ENCODE measurements at regions not wholly inside any gene's neighbourhood (a gene's known extent, or its start where the extent isn't known, plus 50 kb on each side); places are given as distances from the start of the nearest gene placed in this dataset.

GRCh38 chr1:55575571-55576279 lies 360.6 kb upstream of the USP24 start:
- Mint-ChIP-seq H3K27me3 (no peaks in the 10 kb centered on the region), H3K4me3 (no peak overlapping the region), H3K9me3 (no peaks in the 10 kb centered on the region), H3K4me1 (no peaks in the 10 kb centered on the region), H3K27ac (peak overlapping the region in 1 of 2 donors; percentile 36)
- no peak for DNase-seq
- no peak for ATAC-seq

- no peaks in the 10 kb centered on the region for H3K4me1 Mint-ChIP-seq
- no peak for ATAC-seq
- DNase-seq = no peak
- H3K27ac Mint-ChIP-seq = no peak overlapping the region
- H3K27me3 Mint-ChIP-seq = peaks cover 2% of the 10 kb centered on the region
- H3K4me3 Mint-ChIP-seq = no peak overlapping the region
- H3K9me3 Mint-ChIP-seq = no peaks in the 10 kb centered on the region
These were observed 359.6 kb upstream of the USP24 start for GRCh38 chr1:55574691-55575225.

- peaks cover 7% of the 10 kb centered on the region for H3K27me3 Mint-ChIP-seq
- H3K27ac Mint-ChIP-seq = no peak overlapping the region
- H3K4me3 Mint-ChIP-seq = no peak overlapping the region
- H3K9me3 Mint-ChIP-seq = no peaks in the 10 kb centered on the region
- DNase-seq (no peak), ATAC-seq (no peak)
- H3K4me1 Mint-ChIP-seq = no peaks in the 10 kb centered on the region
These were observed 357.9 kb upstream of the USP24 start for GRCh38 chr1:55572878-55573734.

GRCh38 chr1:55571767-55572166 lies 356.6 kb upstream of the USP24 start:
- Mint-ChIP-seq H3K27me3 (peaks cover 7% of the 10 kb centered on the region), H3K4me3 (no peak overlapping the region), H3K27ac (no peak overlapping the region), H3K9me3 (no peaks in the 10 kb centered on the region), H3K4me1 (no peaks in the 10 kb centered on the region)
- DNase-seq = no peak
- no peak for ATAC-seq

GRCh38 chr1:55569417-55569816 lies 354.3 kb upstream of the USP24 start:
- Mint-ChIP-seq H3K4me3 (no peak overlapping the region), H3K9me3 (no peaks in the 10 kb centered on the region), H3K27ac (no peak overlapping the region), H3K27me3 (peaks cover 7% of the 10 kb centered on the region), H3K4me1 (no peaks in the 10 kb centered on the region)
- DNase-seq = no peak
- no peak for ATAC-seq

- DNase-seq (no peak), ATAC-seq (no peak)
- Mint-ChIP-seq H3K4me3 (no peak overlapping the region), H3K9me3 (no peaks in the 10 kb centered on the region), H3K27me3 (peaks cover 7% of the 10 kb centered on the region), H3K4me1 (no peaks in the 10 kb centered on the region), H3K27ac (no peak overlapping the region)
These were observed 353.6 kb upstream of the USP24 start for GRCh38 chr1:55568732-55569131.

GRCh38 chr1:55560266-55560665 lies 345.1 kb upstream of the USP24 start:
- Mint-ChIP-seq H3K27me3 (no peaks in the 10 kb centered on the region), H3K4me3 (no peak overlapping the region), H3K27ac (no peak overlapping the region), H3K4me1 (no peaks in the 10 kb centered on the region), H3K9me3 (peaks cover 0 to 6% of the 10 kb centered on the region in 2 donors)
- DNase-seq (no peak), ATAC-seq (no peak)

GRCh38 chr1:55559842-55560241 lies 344.7 kb upstream of the USP24 start:
- Mint-ChIP-seq H3K4me3 (no peak overlapping the region), H3K9me3 (peaks cover 0 to 6% of the 10 kb centered on the region in 2 donors), H3K27ac (no peak overlapping the region), H3K4me1 (no peaks in the 10 kb centered on the region), H3K27me3 (no peaks in the 10 kb centered on the region)
- ATAC-seq = no peak
- no peak for DNase-seq

- no peak for ATAC-seq
- H3K27me3 Mint-ChIP-seq = no peaks in the 10 kb centered on the region
- H3K4me1 Mint-ChIP-seq = no peaks in the 10 kb centered on the region
- H3K4me3 Mint-ChIP-seq = no peak overlapping the region
- peaks cover 0 to 6% of the 10 kb centered on the region in 2 donors for H3K9me3 Mint-ChIP-seq
- no peak for DNase-seq
- H3K27ac Mint-ChIP-seq = no peak overlapping the region
These were observed 344.0 kb upstream of the USP24 start for GRCh38 chr1:55559161-55559611.

- Mint-ChIP-seq H3K9me3 (peaks cover 0 to 6% of the 10 kb centered on the region in 2 donors), H3K4me3 (no peak overlapping the region)
These were observed 343.4 kb upstream of the USP24 start for GRCh38 chr1:55558515-55558914.

GRCh38 chr1:55555956-55556725 lies 341.0 kb upstream of the USP24 start:
- Mint-ChIP-seq H3K4me1 (no peaks in the 10 kb centered on the region), H3K9me3 (peaks cover 0 to under 1% of the 10 kb centered on the region in 2 donors), H3K27me3 (no peaks in the 10 kb centered on the region), H3K27ac (no peak overlapping the region), H3K4me3 (no peak overlapping the region)
- no peak for ATAC-seq
- DNase-seq = no peak

More at GRCh38 chr1:55558515-55558914, 343.4 kb upstream of the USP24 start:
- ATAC-seq = peak; percentile 33
- Mint-ChIP-seq H3K4me1 (no peaks in the 10 kb centered on the region), H3K27ac (no peak overlapping the region), H3K27me3 (no peaks in the 10 kb centered on the region)
- no peak for DNase-seq

GRCh38 chr1:55554611-55555010 lies 339.4 kb upstream of the USP24 start:
- no peaks in the 10 kb centered on the region for H3K27me3 Mint-ChIP-seq
- H3K4me3 Mint-ChIP-seq = no peak overlapping the region
- no peak overlapping the region for H3K27ac Mint-ChIP-seq
- no peak for DNase-seq
- no peak for ATAC-seq
- H3K9me3 Mint-ChIP-seq = no peaks in the 10 kb centered on the region
- no peaks in the 10 kb centered on the region for H3K4me1 Mint-ChIP-seq

GRCh38 chr1:55552636-55553035 lies 337.5 kb upstream of the USP24 start:
- Mint-ChIP-seq H3K4me3 (no peak overlapping the region), H3K4me1 (no peaks in the 10 kb centered on the region), H3K27me3 (no peaks in the 10 kb centered on the region), H3K27ac (no peak overlapping the region), H3K9me3 (no peaks in the 10 kb centered on the region)
- DNase-seq = no peak
- no peak for ATAC-seq

- H3K27me3 Mint-ChIP-seq = peaks cover 12% of the 10 kb centered on the region
- no peak for DNase-seq
- no peaks in the 10 kb centered on the region for H3K9me3 Mint-ChIP-seq
- H3K4me1 Mint-ChIP-seq = no peaks in the 10 kb centered on the region
- no peak overlapping the region for H3K4me3 Mint-ChIP-seq
- H3K27ac Mint-ChIP-seq = no peak overlapping the region
- ATAC-seq = no peak
These were observed 332.2 kb upstream of the USP24 start for GRCh38 chr1:55547405-55547804.

- Mint-ChIP-seq H3K27me3 (peaks cover 12% of the 10 kb centered on the region), H3K9me3 (no peaks in the 10 kb centered on the region), H3K4me1 (no peaks in the 10 kb centered on the region), H3K27ac (no peak overlapping the region), H3K4me3 (no peak overlapping the region)
- ATAC-seq (no peak), DNase-seq (no peak)
These were observed 331.4 kb upstream of the USP24 start for GRCh38 chr1:55546553-55546952.
